ENCODE measurements at regions not wholly inside any gene's neighbourhood (a gene's known extent, or its start where the extent isn't known, plus 50 kb on each side); places are given as distances from the start of the nearest gene placed in this dataset.

GRCh38 chr14:25239170-25239569, 189.2 kb upstream of the STXBP6 start:
- Mint-ChIP-seq H3K9me3 (no peaks in the 10 kb centered on the region), H3K4me3 (no peak overlapping the region), H3K36me3 (no peaks in the 10 kb centered on the region), H3K4me1 (no peaks in the 10 kb centered on the region), H3K27ac (no peak overlapping the region), H3K27me3 (peaks cover 3% of the 10 kb centered on the region)

- Mint-ChIP-seq H3K27me3 (peaks cover 6% of the 10 kb centered on the region), H3K36me3 (no peaks in the 10 kb centered on the region), H3K4me3 (no peak overlapping the region), H3K9me3 (no peaks in the 10 kb centered on the region), H3K4me1 (no peaks in the 10 kb centered on the region), H3K27ac (no peak overlapping the region)
Measured at GRCh38 chr14:25237845-25238244, 187.9 kb upstream of the STXBP6 start.

- Mint-ChIP-seq H3K36me3 (no peaks in the 10 kb centered on the region), H3K27me3 (peaks cover 6% of the 10 kb centered on the region), H3K4me3 (no peak overlapping the region), H3K9me3 (no peaks in the 10 kb centered on the region), H3K4me1 (no peaks in the 10 kb centered on the region), H3K27ac (no peak overlapping the region)
Measured at GRCh38 chr14:25233613-25234012, 183.7 kb upstream of the STXBP6 start.

- Mint-ChIP-seq H3K27me3 (peaks cover 4% of the 10 kb centered on the region), H3K4me1 (no peaks in the 10 kb centered on the region), H3K36me3 (no peaks in the 10 kb centered on the region), H3K27ac (no peak overlapping the region), H3K4me3 (no peak overlapping the region), H3K9me3 (no peaks in the 10 kb centered on the region)
Measured at GRCh38 chr14:25231004-25231403, 181.1 kb upstream of the STXBP6 start.

- peaks cover 2% of the 10 kb centered on the region for H3K27me3 Mint-ChIP-seq
- H3K9me3 Mint-ChIP-seq = no peaks in the 10 kb centered on the region
- no peaks in the 10 kb centered on the region for H3K4me1 Mint-ChIP-seq
- H3K36me3 Mint-ChIP-seq = no peaks in the 10 kb centered on the region
- no peak overlapping the region for H3K27ac Mint-ChIP-seq
- no peak overlapping the region for H3K4me3 Mint-ChIP-seq
Measured at GRCh38 chr14:25226214-25226613, 176.3 kb upstream of the STXBP6 start.

GRCh38 chr14:25222256-25222655, 172.3 kb upstream of the STXBP6 start:
- H3K4me3 Mint-ChIP-seq = no peak overlapping the region
- H3K27me3 Mint-ChIP-seq = peaks cover 2% of the 10 kb centered on the region
- no peaks in the 10 kb centered on the region for H3K9me3 Mint-ChIP-seq
- H3K36me3 Mint-ChIP-seq = no peaks in the 10 kb centered on the region
- H3K4me1 Mint-ChIP-seq = no peaks in the 10 kb centered on the region
- H3K27ac Mint-ChIP-seq = no peak overlapping the region

- H3K27me3 Mint-ChIP-seq = peaks cover 2% of the 10 kb centered on the region
- H3K4me1 Mint-ChIP-seq = no peaks in the 10 kb centered on the region
- no peaks in the 10 kb centered on the region for H3K9me3 Mint-ChIP-seq
- no peak overlapping the region for H3K27ac Mint-ChIP-seq
- H3K36me3 Mint-ChIP-seq = no peaks in the 10 kb centered on the region
- H3K4me3 Mint-ChIP-seq = no peak overlapping the region
Measured at GRCh38 chr14:25220514-25220913, 170.6 kb upstream of the STXBP6 start.

- no peaks in the 10 kb centered on the region for H3K27me3 Mint-ChIP-seq
- H3K27ac Mint-ChIP-seq = no peak overlapping the region
- H3K36me3 Mint-ChIP-seq = no peaks in the 10 kb centered on the region
- no peaks in the 10 kb centered on the region for H3K4me1 Mint-ChIP-seq
- H3K9me3 Mint-ChIP-seq = peaks cover 9% of the 10 kb centered on the region
- H3K4me3 Mint-ChIP-seq = no peak overlapping the region
Measured at GRCh38 chr14:25215607-25216006, 165.7 kb upstream of the STXBP6 start.

GRCh38 chr14:25197885-25198284, 147.9 kb upstream of the STXBP6 start:
- Mint-ChIP-seq H3K4me1 (no peaks in the 10 kb centered on the region), H3K9me3 (peaks cover 6% of the 10 kb centered on the region), H3K27ac (no peak overlapping the region), H3K4me3 (no peak overlapping the region), H3K27me3 (peaks cover 3% of the 10 kb centered on the region), H3K36me3 (no peaks in the 10 kb centered on the region)

- H3K27ac Mint-ChIP-seq = no peak overlapping the region
Measured at GRCh38 chr14:25180221-25180620, 130.3 kb upstream of the STXBP6 start.

GRCh38 chr14:25178255-25178654, 128.3 kb upstream of the STXBP6 start:
- Mint-ChIP-seq H3K36me3 (peaks cover 3% of the 10 kb centered on the region), H3K4me1 (no peaks in the 10 kb centered on the region), H3K27ac (no peak overlapping the region), H3K27me3 (peaks cover 7% of the 10 kb centered on the region), H3K4me3 (no peak overlapping the region), H3K9me3 (peaks cover 4% of the 10 kb centered on the region)

More at GRCh38 chr14:25180221-25180620, 130.3 kb upstream of the STXBP6 start:
- Mint-ChIP-seq H3K27me3 (peaks cover 7% of the 10 kb centered on the region), H3K9me3 (peaks cover 4% of the 10 kb centered on the region), H3K36me3 (peaks cover 3% of the 10 kb centered on the region), H3K4me3 (no peak overlapping the region), H3K4me1 (no peaks in the 10 kb centered on the region)

GRCh38 chr14:25150934-25151790, 101.2 kb upstream of the STXBP6 start:
- Mint-ChIP-seq H3K27me3 (peaks cover 12% of the 10 kb centered on the region), H3K27ac (no peak overlapping the region), H3K9me3 (no peaks in the 10 kb centered on the region), H3K4me1 (no peaks in the 10 kb centered on the region), H3K36me3 (no peaks in the 10 kb centered on the region), H3K4me3 (no peak overlapping the region)

- Mint-ChIP-seq H3K27me3 (peaks cover 11% of the 10 kb centered on the region), H3K9me3 (no peaks in the 10 kb centered on the region), H3K27ac (no peak overlapping the region), H3K36me3 (no peaks in the 10 kb centered on the region), H3K4me3 (no peak overlapping the region), H3K4me1 (no peaks in the 10 kb centered on the region)
Measured at GRCh38 chr14:25150401-25150800, 100.5 kb upstream of the STXBP6 start.

GRCh38 chr14:25140411-25140810, 90.5 kb upstream of the STXBP6 start:
- Mint-ChIP-seq H3K9me3 (no peaks in the 10 kb centered on the region), H3K27me3 (peaks cover 4% of the 10 kb centered on the region), H3K27ac (no peak overlapping the region), H3K36me3 (no peaks in the 10 kb centered on the region), H3K4me3 (no peak overlapping the region), H3K4me1 (no peaks in the 10 kb centered on the region)

- Mint-ChIP-seq H3K9me3 (no peaks in the 10 kb centered on the region), H3K4me3 (no peak overlapping the region), H3K36me3 (no peaks in the 10 kb centered on the region), H3K27ac (no peak overlapping the region), H3K27me3 (peaks cover 25% of the 10 kb centered on the region), H3K4me1 (peaks cover 7% of the 10 kb centered on the region)
Measured at GRCh38 chr14:25136811-25137210, 86.9 kb upstream of the STXBP6 start.

GRCh38 chr14:25134184-25134583, 84.2 kb upstream of the STXBP6 start:
- H3K27ac Mint-ChIP-seq = no peak overlapping the region
- H3K27me3 Mint-ChIP-seq = peaks cover 31% of the 10 kb centered on the region
- H3K9me3 Mint-ChIP-seq = no peaks in the 10 kb centered on the region
- no peaks in the 10 kb centered on the region for H3K36me3 Mint-ChIP-seq
- H3K4me3 Mint-ChIP-seq = no peak overlapping the region
- peaks cover 7% of the 10 kb centered on the region for H3K4me1 Mint-ChIP-seq

Data from activated naive CD4-positive, alpha-beta T cell treated with anti-CD3 and anti-CD28 coated beads, Interleukin-2, amount 50 U/mL, for 24 hours (primary cell).